HG03558 (cell line): ENCODE measurements at regions not wholly inside any gene's neighbourhood (a gene's known extent, or its start where the extent isn't known, plus 50 kb on each side); places are given as distances from the start of the nearest gene placed in this dataset.

Experiments used
- ATAC-seq: cut with Tn5 transposase; IDR thresholded peaks from one replicate; pipeline ENCODE4 v1.9.1; 2021; ENCODE audit warnings: moderate number of reproducible peaks; ENCODE audit not compliant: unreplicated experiment; ENCODE audit errors: extremely low read depth

GRCh38 chr13:76067850-76068249 lies 431.7 kb downstream of the LMO7 start:
- ATAC-seq, result no peak

GRCh38 chr13:76053181-76053580 lies 417.1 kb downstream of the LMO7 start:
- no peak for ATAC-seq

- ATAC-seq, result no peak
Observed at GRCh38 chr13:76049376-76049746, 413.2 kb downstream of the LMO7 start.

GRCh38 chr13:76048675-76049375 lies 412.7 kb downstream of the LMO7 start:
- ATAC-seq, result no peak

- ATAC-seq, result no peak
Observed at GRCh38 chr13:76048131-76048530, 412.0 kb downstream of the LMO7 start.

GRCh38 chr13:76043874-76044273 lies 407.7 kb downstream of the LMO7 start:
- ATAC-seq, result no peak

GRCh38 chr13:76038920-76039716 lies 403.0 kb downstream of the LMO7 start:
- no peak for ATAC-seq

- ATAC-seq, result no peak
Observed at GRCh38 chr13:76036176-76036575, 400.0 kb downstream of the LMO7 start.

- ATAC-seq, result no peak
Observed at GRCh38 chr13:76035711-76036110, 399.6 kb downstream of the LMO7 start.

- no peak for ATAC-seq
Observed at GRCh38 chr13:76029706-76030105, 393.6 kb downstream of the LMO7 start.

- no peak for ATAC-seq
Observed at GRCh38 chr13:76029088-76029487, 393.0 kb downstream of the LMO7 start.

GRCh38 chr13:76027131-76027530 lies 391.0 kb downstream of the LMO7 start:
- no peak for ATAC-seq

- no peak for ATAC-seq
Observed at GRCh38 chr13:76025392-76025791, 389.3 kb downstream of the LMO7 start.

- no peak for ATAC-seq
Observed at GRCh38 chr13:76024151-76024550, 388.0 kb downstream of the LMO7 start.

GRCh38 chr13:76023652-76024051 lies 387.5 kb downstream of the LMO7 start:
- ATAC-seq, result no peak

GRCh38 chr13:76020421-76020955 lies 384.4 kb downstream of the LMO7 start:
- ATAC-seq, result no peak

- no peak for ATAC-seq
Observed at GRCh38 chr13:76019421-76020044, 383.4 kb downstream of the LMO7 start.

- ATAC-seq, result no peak
Observed at GRCh38 chr13:76017861-76018556, 381.9 kb downstream of the LMO7 start.

- ATAC-seq, result no peak
Observed at GRCh38 chr13:76016799-76017400, 380.8 kb downstream of the LMO7 start.
